ENCODE measurements at regions not wholly inside any gene's neighbourhood (a gene's known extent, or its start where the extent isn't known, plus 50 kb on each side); places are given as distances from the start of the nearest gene placed in this dataset.

DNA sequence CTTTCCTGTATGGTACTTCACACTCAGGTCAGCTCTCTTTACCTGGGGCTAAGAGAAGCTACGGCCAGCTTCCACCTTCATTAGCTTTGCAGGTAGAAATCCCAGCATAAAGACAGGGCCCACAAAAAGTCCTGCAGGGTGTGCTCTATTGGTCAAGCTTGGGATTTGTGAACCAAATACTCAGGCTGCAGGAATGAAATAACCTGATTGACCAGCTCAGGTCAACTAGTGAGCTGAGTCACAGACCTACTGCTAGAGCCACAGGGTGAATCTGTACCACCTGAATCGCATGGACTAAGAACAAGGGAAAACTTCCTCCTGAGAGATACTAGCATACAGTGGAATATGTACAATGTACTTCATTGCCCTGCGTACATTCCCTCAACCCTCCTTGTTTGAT lies 172.2 kb downstream of the HHIP start:
- TF ChIP-seq, protein P1, sequence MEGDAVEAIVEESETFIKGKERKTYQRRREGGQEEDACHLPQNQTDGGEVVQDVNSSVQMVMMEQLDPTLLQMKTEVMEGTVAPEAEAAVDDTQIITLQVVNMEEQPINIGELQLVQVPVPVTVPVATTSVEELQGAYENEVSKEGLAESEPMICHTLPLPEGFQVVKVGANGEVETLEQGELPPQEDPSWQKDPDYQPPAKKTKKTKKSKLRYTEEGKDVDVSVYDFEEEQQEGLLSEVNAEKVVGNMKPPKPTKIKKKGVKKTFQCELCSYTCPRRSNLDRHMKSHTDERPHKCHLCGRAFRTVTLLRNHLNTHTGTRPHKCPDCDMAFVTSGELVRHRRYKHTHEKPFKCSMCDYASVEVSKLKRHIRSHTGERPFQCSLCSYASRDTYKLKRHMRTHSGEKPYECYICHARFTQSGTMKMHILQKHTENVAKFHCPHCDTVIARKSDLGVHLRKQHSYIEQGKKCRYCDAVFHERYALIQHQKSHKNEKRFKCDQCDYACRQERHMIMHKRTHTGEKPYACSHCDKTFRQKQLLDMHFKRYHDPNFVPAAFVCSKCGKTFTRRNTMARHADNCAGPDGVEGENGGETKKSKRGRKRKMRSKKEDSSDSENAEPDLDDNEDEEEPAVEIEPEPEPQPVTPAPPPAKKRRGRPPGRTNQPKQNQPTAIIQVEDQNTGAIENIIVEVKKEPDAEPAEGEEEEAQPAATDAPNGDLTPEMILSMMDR (IDR thresholded peaks at IDR 0.05): no peak
- TF ChIP-seq POLR2A (IDR thresholded peaks at IDR 0.05): no peak
